GM23338 (cell line): ENCODE measurements at regions not wholly inside any gene's neighbourhood (a gene's known extent, or its start where the extent isn't known, plus 50 kb on each side); places are given as distances from the start of the nearest gene placed in this dataset.
A peak's percentile ranks its signal among the peaks of the same experiment; 100 is the strongest.

Source experiments
- ATAC-seq: fragments of 200-7000 bp; cut with Tn5 transposase; 3 replicates; pipeline ENCODE4 v1.9.1; 2020
- DNase-seq: peaks from one replicate; pipeline ENCODE4 v3.0.0-alpha.2; 2015; ENCODE audit warnings: low spot score
- H2AFZ ChIP-seq: fragments of 200-600 bp; sonication (generic); 2 replicates; pipeline ENCODE4 v1.8.0; 2016; ENCODE audit warnings: antibody characterized with exemption, mild to moderate bottlenecking, moderate library complexity
- H3F3A ChIP-seq: fragments of 200-600 bp; sonication (generic); replicated peaks from 2 replicates; pipeline ENCODE4 v1.8.0; 2017; ENCODE audit warnings: antibody characterized with exemption, mixed run types, low read depth
- H3K27ac ChIP-seq: fragments of 200-600 bp; sonication (generic); 2 replicates; pipeline ENCODE4 v1.6.1; 2016; ENCODE audit warnings: low read depth
- H3K27me3 ChIP-seq: fragments of 200-600 bp; sonication (generic); 2 replicates; pipeline ENCODE4 v1.8.0; 2016; ENCODE audit warnings: mild to moderate bottlenecking, mixed run types, moderate library complexity; ENCODE audit not compliant: insufficient read depth
- H3K36me3 ChIP-seq: fragments of 200-600 bp; sonication (generic); 2 replicates; pipeline ENCODE4 v1.8.0; 2016; ENCODE audit warnings: mild to moderate bottlenecking; ENCODE audit not compliant: insufficient read depth
- H3K4me1 ChIP-seq: fragments of 200-600 bp; sonication (generic); 2 replicates; pipeline ENCODE4 v1.8.0; 2016; ENCODE audit warnings: mild to moderate bottlenecking, moderate library complexity; ENCODE audit not compliant: insufficient read depth
- H3K4me2 ChIP-seq: fragments of 200-600 bp; sonication (generic); 2 replicates; pipeline ENCODE4 v1.7.1; 2017; ENCODE audit warnings: mixed run types
- H3K4me3 ChIP-seq: fragments of 200-600 bp; sonication (generic); 2 replicates; pipeline ENCODE4 v1.6.1; 2016; ENCODE audit warnings: mixed run types
- H3K79me2 ChIP-seq: fragments of 200-600 bp; sonication (generic); replicated peaks from 2 replicates; pipeline ENCODE4 v1.8.0; 2017; ENCODE audit warnings: mild to moderate bottlenecking; ENCODE audit not compliant: insufficient read depth
- H3K9me2 ChIP-seq: fragments of 200-600 bp; sonication (generic); 2 replicates; pipeline ENCODE4 v1.8.0; 2017; ENCODE audit not compliant: insufficient read depth
- H4K20me1 ChIP-seq: fragments of 200-600 bp; sonication (generic); replicated peaks from 2 replicates; pipeline ENCODE4 v1.8.0; 2017; ENCODE audit warnings: mild to moderate bottlenecking; ENCODE audit not compliant: insufficient read depth
- H3K27ac Mint-ChIP-seq: 2 replicates; pipeline ENCODE4 v1.8.0; 2020; ENCODE audit warnings: inconsistent platforms, mild to moderate bottlenecking, moderate library complexity, mixed read lengths
- H3K27me3 Mint-ChIP-seq: 3 replicates; pipeline ENCODE4 v1.8.0; 2022; ENCODE audit warnings: low read depth, mild to moderate bottlenecking, moderate library complexity, mixed read lengths, inconsistent platforms; ENCODE audit not compliant: insufficient read depth, poor library complexity
- H3K36me3 Mint-ChIP-seq: 3 replicates; pipeline ENCODE4 v1.8.0; 2021; ENCODE audit warnings: low read depth, mild to moderate bottlenecking, inconsistent platforms, moderate library complexity, mixed read lengths
- H3K4me1 Mint-ChIP-seq: 3 replicates; pipeline ENCODE4 v1.8.0; 2020; ENCODE audit warnings: mild to moderate bottlenecking, inconsistent platforms, mixed read lengths
- H3K4me3 Mint-ChIP-seq: 3 replicates; pipeline ENCODE4 v1.8.0; 2021; ENCODE audit warnings: moderate library complexity, mild to moderate bottlenecking, inconsistent platforms, mixed read lengths
- H3K9me3 Mint-ChIP-seq: 3 replicates; pipeline ENCODE4 v1.8.0; 2020; ENCODE audit warnings: moderate library complexity, mild to moderate bottlenecking, inconsistent platforms, mixed read lengths
- EZH2phosphoT487 ChIP-seq: fragments of 200-600 bp; sonication (generic); IDR thresholded peaks from one replicate; pipeline ENCODE4 v1.8.1; 2018; ENCODE audit warnings: antibody characterized with exemption; ENCODE audit not compliant: unreplicated experiment
- JUNB ChIP-seq: IDR thresholded peaks from one replicate; pipeline ENCODE4 v1.6.1; 2016; ENCODE audit warnings: antibody characterized with exemption; ENCODE audit not compliant: unreplicated experiment
- NANOG ChIP-seq: IDR thresholded peaks from 2 replicates; pipeline ENCODE4 v1.6.1; 2016; ENCODE audit warnings: antibody characterized with exemption, borderline replicate concordance
- ZNF331 ChIP-seq: fragments of 250-450 bp; sonication (Bioruptor Pico); IDR thresholded peaks from 2 replicates; pipeline ENCODE4 v1.5.0; 2020; ENCODE audit warnings: low read depth, mild to moderate bottlenecking, moderate library complexity
- TF ChIP-seq, protein P1 (sequence below), 2 experiments: fragments of 200-600 bp in 1 of 2; sonication (generic) in 1 of 2; conservative IDR thresholded peaks; 2 replicates each; pipeline versions ENCODE4 v1.5.1 to v1.6.1; 2016 to 2017; ENCODE audit warnings: antibody characterized with exemption in 2 of 2, low read depth in 2 of 2, mild to moderate bottlenecking in 2 of 2, moderate library complexity in 1 of 2
- TF ChIP-seq, protein P2 (sequence below): fragments of 250-450 bp; sonication (Bioruptor Pico); IDR thresholded peaks from 2 replicates; pipeline ENCODE4 v1.5.0; 2020; ENCODE audit warnings: mild to moderate bottlenecking, moderate library complexity
- TF ChIP-seq, protein P3 (sequence below): IDR thresholded peaks from 2 replicates; pipeline ENCODE4 v1.6.1; 2016; ENCODE audit warnings: antibody characterized with exemption

DNA sequence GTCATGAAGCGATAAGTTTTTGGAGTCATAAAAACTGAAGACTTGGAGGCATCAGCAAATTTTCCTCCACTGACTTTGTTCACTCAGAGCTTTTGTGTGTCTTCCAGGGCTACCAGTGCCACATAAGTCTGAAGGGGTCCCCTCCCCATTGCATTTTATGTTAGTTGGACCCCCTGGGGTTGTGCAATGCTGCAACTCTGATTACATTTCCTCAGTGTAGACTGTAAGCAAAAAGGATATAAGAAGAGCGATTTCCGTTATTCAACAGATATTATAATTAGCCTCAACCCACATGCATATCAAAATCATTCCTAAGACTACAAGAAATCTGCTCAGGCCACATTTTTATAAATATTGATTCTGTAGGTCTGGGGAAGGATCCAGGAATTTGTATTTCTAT is 324.0 kb downstream of the TDRD3 start:
- Histone ChIP-seq H3K9me2 (no peaks in the 10 kb centered on the region), H2AFZ (no peak overlapping the region), H3K4me2 (no peak overlapping the region), H4K20me1 (no peaks in the 10 kb centered on the region), H3K27me3 (no peaks in the 10 kb centered on the region), H3K79me2 (no peaks in the 10 kb centered on the region), H3K27ac (no peak overlapping the region), H3K4me1 (0 out of 2 replicates have a peak, but pooled peaks cover 3% of the 10 kb centered on the region), H3F3A (no peaks in the 10 kb centered on the region), H3K36me3 (no peaks in the 10 kb centered on the region), H3K4me3 (no peak overlapping the region)
- Mint-ChIP-seq H3K9me3 (no peaks in the 10 kb centered on the region), H3K27ac (peak overlapping the region; percentile 38; the same call in 1 of the 2 replicates), H3K4me3 (no peak overlapping the region), H3K36me3 (no peaks in the 10 kb centered on the region), H3K4me1 (peaks cover 7% of the 10 kb centered on the region), H3K27me3 (peaks cover 6% of the 10 kb centered on the region)
- TF ChIP-seq ZNF331 (CRISPR knock-in tag) (no peak), JUNB (no peak), NANOG (no peak), EZH2phosphoT487 (no peak)
- TF ChIP-seq, protein P1, sequence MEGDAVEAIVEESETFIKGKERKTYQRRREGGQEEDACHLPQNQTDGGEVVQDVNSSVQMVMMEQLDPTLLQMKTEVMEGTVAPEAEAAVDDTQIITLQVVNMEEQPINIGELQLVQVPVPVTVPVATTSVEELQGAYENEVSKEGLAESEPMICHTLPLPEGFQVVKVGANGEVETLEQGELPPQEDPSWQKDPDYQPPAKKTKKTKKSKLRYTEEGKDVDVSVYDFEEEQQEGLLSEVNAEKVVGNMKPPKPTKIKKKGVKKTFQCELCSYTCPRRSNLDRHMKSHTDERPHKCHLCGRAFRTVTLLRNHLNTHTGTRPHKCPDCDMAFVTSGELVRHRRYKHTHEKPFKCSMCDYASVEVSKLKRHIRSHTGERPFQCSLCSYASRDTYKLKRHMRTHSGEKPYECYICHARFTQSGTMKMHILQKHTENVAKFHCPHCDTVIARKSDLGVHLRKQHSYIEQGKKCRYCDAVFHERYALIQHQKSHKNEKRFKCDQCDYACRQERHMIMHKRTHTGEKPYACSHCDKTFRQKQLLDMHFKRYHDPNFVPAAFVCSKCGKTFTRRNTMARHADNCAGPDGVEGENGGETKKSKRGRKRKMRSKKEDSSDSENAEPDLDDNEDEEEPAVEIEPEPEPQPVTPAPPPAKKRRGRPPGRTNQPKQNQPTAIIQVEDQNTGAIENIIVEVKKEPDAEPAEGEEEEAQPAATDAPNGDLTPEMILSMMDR (conservative IDR thresholded peaks at IDR 0.05; ENCODE audit: low read depth in 2 of 2), result no peak
- TF ChIP-seq, protein P2, sequence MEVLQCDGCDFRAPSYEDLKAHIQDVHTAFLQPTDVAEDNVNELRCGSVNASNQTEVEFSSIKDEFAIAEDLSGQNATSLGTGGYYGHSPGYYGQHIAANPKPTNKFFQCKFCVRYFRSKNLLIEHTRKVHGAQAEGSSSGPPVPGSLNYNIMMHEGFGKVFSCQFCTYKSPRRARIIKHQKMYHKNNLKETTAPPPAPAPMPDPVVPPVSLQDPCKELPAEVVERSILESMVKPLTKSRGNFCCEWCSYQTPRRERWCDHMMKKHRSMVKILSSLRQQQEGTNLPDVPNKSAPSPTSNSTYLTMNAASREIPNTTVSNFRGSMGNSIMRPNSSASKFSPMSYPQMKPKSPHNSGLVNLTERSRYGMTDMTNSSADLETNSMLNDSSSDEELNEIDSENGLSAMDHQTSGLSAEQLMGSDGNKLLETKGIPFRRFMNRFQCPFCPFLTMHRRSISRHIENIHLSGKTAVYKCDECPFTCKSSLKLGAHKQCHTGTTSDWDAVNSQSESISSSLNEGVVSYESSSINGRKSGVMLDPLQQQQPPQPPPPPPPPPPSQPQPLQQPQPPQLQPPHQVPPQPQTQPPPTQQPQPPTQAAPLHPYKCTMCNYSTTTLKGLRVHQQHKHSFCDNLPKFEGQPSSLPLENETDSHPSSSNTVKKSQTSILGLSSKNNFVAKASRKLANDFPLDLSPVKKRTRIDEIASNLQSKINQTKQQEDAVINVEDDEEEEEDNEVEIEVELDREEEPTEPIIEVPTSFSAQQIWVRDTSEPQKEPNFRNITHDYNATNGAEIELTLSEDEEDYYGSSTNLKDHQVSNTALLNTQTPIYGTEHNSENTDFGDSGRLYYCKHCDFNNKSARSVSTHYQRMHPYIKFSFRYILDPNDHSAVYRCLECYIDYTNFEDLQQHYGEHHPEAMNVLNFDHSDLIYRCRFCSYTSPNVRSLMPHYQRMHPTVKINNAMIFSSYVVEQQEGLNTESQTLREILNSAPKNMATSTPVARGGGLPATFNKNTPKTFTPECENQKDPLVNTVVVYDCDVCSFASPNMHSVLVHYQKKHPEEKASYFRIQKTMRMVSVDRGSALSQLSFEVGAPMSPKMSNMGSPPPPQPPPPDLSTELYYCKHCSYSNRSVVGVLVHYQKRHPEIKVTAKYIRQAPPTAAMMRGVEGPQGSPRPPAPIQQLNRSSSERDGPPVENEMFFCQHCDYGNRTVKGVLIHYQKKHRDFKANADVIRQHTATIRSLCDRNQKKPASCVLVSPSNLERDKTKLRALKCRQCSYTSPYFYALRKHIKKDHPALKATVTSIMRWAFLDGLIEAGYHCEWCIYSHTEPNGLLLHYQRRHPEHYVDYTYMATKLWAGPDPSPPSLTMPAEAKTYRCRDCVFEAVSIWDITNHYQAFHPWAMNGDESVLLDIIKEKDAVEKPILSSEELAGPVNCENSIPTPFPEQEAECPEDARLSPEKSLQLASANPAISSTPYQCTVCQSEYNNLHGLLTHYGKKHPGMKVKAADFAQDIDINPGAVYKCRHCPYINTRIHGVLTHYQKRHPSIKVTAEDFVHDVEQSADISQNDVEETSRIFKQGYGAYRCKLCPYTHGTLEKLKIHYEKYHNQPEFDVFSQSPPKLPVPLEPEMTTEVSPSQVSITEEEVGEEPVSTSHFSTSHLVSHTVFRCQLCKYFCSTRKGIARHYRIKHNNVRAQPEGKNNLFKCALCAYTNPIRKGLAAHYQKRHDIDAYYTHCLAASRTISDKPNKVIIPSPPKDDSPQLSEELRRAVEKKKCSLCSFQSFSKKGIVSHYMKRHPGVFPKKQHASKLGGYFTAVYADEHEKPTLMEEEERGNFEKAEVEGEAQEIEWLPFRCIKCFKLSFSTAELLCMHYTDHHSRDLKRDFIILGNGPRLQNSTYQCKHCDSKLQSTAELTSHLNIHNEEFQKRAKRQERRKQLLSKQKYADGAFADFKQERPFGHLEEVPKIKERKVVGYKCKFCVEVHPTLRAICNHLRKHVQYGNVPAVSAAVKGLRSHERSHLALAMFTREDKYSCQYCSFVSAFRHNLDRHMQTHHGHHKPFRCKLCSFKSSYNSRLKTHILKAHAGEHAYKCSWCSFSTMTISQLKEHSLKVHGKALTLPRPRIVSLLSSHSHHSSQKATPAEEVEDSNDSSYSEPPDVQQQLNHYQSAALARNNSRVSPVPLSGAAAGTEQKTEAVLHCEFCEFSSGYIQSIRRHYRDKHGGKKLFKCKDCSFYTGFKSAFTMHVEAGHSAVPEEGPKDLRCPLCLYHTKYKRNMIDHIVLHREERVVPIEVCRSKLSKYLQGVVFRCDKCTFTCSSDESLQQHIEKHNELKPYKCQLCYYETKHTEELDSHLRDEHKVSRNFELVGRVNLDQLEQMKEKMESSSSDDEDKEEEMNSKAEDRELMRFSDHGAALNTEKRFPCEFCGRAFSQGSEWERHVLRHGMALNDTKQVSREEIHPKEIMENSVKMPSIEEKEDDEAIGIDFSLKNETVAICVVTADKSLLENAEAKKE (CRISPR knock-in tag), result no peak
- TF ChIP-seq, protein P3, sequence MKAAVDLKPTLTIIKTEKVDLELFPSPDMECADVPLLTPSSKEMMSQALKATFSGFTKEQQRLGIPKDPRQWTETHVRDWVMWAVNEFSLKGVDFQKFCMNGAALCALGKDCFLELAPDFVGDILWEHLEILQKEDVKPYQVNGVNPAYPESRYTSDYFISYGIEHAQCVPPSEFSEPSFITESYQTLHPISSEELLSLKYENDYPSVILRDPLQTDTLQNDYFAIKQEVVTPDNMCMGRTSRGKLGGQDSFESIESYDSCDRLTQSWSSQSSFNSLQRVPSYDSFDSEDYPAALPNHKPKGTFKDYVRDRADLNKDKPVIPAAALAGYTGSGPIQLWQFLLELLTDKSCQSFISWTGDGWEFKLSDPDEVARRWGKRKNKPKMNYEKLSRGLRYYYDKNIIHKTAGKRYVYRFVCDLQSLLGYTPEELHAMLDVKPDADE, result no peak
- ATAC-seq, result no peak
- DNase-seq, result peak; percentile 17
